ENCODE measurements at regions not wholly inside any gene's neighbourhood (a gene's known extent, or its start where the extent isn't known, plus 50 kb on each side); places are given as distances from the start of the nearest gene placed in this dataset.

DNA sequence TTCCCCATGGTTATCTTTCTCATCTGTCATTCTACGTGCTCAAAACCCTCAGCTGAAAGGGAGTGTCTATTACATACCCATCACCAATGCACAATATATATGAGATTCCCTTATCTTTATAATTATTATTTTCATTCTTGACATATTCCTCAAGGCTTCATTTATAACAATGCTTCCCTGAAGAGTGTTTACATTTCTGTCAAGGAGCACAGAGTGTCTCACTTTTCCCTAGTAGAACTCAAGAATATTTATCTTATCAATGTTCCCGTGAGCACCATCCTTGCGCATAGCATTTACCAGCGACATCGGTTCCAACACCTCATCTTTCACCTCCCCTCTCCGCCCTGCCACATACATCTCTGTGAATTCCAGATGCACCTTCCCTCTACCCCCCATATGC is 250.6 kb downstream of the PLA2G4A start:
- DNase-seq (ENCODE audit: low read depth, low spot score): no peak

DNA sequence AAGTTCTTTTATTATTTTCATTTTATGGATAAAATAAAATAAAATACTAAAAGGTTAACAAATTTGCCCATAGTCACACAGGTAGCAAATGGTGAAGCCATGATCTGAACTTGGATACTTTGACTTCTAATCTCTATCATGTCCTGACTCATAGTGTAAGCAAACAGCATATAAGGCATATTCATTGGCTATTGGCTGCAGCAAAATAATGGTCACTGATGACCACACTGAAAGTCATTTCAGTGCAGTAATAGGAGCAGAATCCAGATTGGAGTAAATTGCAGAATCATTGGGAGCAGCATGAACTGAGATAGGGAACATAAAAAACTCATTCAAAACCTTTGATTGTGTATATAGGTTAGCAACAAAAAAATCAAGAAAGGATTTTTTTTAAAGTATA is 262.9 kb downstream of the PLA2G4A start:
- no peak for DNase-seq (ENCODE audit: low read depth, low spot score)

GRCh38 chr1:187092104-187092503 is 263.4 kb downstream of the PLA2G4A start:
- no peak for DNase-seq (ENCODE audit: low read depth, low spot score)

DNA sequence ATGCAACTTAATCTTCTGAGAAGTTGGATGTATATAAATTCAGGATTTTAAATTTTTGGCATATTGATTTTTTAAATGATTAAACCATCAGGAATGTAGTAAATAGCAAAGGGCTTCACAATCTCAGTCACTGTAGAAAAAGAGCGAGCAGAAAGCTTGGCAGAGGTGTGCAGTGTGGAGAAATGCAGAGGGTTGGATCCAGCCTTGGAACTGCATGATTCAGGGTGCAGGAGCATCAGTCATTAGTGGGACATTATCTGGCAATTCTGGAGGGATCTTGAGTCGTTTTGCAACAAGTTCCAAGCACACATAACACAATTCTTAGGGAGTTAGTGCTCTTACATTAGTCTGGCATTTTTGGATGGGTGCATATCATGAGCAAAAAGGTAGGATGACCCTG is 267.9 kb downstream of the PLA2G4A start:
- no peak for DNase-seq (ENCODE audit: low read depth, low spot score)

DNA sequence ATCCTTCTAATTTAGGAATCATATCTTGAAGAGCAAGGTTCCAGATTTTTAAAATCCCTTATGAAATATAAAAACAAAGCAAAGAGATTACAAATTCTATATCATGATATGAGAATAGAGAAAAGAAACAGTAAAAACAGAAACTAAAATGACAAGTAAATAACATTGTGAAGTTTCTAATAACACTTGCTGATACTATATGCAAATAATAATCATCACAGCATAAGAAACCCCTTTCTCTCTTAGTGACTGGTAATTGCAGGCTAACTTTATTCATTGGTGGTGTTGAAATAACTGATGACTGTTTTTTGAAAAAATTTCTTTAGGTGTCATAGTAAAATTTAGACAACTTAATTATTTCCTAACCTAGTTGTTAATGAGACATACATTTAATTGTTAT is 281.6 kb downstream of the PLA2G4A start:
- no peak for DNase-seq (ENCODE audit: low read depth, low spot score)

DNA sequence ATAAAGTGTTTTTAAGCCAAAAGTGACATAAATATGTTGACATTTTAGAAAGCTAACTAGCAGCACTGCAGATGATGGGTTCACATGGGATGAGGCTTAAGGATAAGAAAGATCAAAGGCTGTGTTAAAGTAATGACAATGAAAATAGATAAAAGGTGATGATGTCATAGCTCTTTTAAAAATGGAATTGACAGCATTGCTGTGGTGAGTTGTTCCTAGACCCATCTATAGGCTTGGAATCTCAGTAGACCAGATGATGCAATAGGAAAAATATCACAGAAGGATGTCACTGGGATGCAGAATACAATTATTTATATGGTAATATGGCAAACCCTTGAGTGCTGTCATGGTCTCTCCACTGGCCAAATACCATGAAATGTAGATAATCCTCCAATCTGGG is 286.0 kb downstream of the PLA2G4A start:
- DNase-seq (ENCODE audit: low read depth, low spot score): no peak

GRCh38 chr1:187121661-187122060 is 292.9 kb downstream of the PLA2G4A start:
- no peak for DNase-seq (ENCODE audit: low read depth, low spot score)

GRCh38 chr1:187122566-187122965 is 293.8 kb downstream of the PLA2G4A start:
- DNase-seq (ENCODE audit: low read depth, low spot score): no peak

- DNase-seq (ENCODE audit: low read depth, low spot score): no peak
Observed at GRCh38 chr1:187129132-187129531, 300.4 kb downstream of the PLA2G4A start.

DNA sequence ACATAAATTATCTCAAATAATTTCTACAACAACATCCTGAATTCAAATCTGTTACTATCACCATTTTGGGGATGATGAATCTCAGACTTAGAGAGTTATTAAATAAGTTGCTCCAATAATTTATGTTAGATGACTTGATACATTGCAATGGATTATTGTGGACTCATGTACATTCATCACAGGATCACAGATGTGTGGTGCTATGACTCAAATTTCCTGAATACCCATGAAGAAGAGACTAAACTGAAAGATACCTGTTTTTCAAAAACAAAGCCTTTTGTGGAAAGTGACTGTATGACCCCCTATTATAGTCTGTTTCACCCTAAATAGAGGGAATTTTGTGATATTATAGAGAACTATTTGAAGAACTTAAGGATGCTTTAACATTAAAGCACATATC is 315.0 kb downstream of the PLA2G4A start:
- no peak for DNase-seq (ENCODE audit: low read depth, low spot score)

- no peak for DNase-seq (ENCODE audit: low read depth, low spot score)
Observed at GRCh38 chr1:187146388-187146787, 317.6 kb downstream of the PLA2G4A start.

DNA sequence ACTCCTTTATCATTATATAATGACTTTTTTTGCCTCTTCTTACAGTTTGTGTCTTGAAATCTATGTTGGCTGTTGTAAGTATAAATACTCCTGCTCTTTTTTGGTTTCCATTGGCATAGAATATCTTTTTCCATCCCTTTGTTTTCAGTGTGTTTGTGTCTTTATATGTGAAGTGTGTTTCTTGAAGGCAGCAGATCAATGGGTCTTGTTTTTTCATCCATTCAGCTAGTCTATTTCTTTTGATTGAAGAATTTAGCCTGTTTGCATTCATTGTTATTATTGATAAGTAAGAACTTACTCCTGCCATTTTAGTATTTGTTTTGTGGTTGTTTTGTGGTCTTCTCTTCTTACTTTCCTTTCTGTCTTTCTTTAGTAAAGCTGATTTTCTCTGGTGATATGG is 322.8 kb downstream of the PLA2G4A start:
- DNase-seq (ENCODE audit: low read depth, low spot score): no peak

DNA sequence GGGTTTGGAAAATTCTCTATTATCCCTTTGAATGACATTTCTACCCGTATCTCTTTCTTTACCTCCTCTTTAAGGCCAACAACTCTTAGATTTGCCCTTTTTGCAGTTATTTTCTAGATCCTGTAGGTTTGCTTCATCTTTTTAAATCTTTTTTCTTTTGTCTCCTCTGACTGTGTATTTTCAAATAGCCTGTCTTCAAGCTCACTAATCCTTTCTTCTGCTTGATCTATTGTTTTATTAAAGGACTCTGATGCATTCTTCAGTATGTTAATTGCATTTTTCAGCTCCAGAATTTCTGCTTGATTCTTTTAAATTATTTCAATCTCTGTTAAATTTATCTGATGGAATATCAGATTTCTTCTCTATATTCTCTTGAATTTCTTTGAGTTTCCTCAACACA is 324.3 kb downstream of the PLA2G4A start:
- no peak for DNase-seq (ENCODE audit: low read depth, low spot score)

DNA sequence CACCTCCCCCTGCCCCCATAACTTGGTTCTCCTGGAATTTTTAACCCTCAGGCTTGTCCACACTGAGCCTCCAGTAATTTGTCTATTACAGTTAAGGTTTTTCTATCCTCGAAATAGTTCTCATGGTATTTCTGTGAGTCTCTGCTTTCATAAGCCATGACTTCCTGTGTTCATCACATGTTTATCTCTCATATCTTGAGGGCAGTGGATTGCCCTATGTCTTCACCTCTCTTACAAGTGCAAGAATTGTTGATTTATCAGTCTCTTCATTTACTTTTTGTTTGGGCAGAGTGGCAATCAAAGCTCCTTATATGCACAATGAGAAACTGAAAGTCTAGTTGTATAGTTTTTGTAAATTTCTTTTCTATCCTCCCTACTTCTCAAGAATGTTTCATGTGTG is 328.4 kb downstream of the PLA2G4A start:
- no peak for DNase-seq (ENCODE audit: low read depth, low spot score)

GRCh38 chr1:187157552-187157951 is 328.8 kb downstream of the PLA2G4A start:
- DNase-seq (ENCODE audit: low read depth, low spot score): no peak

DNA sequence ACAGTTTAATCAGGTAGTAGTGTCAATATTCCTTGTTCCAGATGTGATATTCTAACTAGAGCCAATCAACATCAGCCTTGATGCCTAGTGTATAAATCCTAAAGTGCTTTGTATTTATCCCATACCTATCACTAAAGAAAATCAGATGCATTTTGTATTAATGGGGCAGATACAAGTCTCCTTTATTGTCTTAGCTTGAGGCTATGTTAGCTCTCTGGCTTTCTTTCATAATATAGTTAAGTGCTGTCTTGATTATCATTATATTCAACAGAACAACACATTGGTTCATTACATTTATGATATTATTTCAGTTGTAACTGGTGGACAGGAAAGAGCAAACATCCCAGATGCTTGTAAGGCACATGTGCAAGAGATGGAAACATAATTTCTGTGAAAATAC is 338.8 kb downstream of the PLA2G4A start:
- DNase-seq (ENCODE audit: low read depth, low spot score): no peak

GRCh38 chr1:187168297-187168696 is 339.5 kb downstream of the PLA2G4A start:
- DNase-seq (ENCODE audit: low read depth, low spot score): no peak

DNA sequence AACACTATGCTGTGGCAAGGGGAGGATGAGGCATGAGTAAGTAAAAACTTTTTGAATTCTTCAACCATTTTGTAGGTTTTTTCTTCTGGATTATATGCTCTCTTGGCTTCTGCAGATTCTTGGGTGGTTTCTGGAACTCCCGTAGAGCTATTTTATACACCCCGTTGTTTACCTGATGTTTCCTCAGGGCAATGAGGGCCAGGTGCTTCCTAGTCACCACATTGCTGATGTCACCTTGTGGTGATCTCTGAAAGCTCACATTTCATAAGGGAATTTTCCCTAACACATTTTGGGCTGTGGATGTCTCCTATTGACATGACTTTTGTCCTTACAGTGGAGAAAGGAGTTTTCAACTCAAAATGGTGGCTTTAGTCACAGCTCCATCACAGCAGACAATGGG is 356.6 kb downstream of the PLA2G4A start:
- DNase-seq (ENCODE audit: low read depth, low spot score): no peak

DNA sequence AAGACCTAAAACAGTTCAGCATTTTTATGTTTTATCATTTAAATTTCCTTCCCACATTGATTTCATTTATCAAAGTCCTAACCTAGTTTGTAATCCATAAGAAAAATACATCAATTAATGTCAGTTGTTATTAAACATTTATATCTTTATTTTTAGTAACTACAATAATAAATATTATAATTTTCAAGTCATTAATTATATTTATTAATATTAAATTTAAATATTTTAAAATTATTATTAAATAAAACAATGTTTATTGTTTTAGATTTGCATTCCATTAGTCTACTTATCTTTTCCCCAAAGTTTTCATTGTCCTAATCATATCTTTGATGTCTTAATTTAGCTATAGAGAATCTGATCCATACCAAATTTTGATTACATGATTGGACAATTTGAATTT is 368.9 kb downstream of the PLA2G4A start:
- DNase-seq (ENCODE audit: low read depth, low spot score): no peak

- DNase-seq (ENCODE audit: low read depth, low spot score): no peak
Observed at GRCh38 chr1:187203257-187203656, 374.5 kb downstream of the PLA2G4A start.

DNA sequence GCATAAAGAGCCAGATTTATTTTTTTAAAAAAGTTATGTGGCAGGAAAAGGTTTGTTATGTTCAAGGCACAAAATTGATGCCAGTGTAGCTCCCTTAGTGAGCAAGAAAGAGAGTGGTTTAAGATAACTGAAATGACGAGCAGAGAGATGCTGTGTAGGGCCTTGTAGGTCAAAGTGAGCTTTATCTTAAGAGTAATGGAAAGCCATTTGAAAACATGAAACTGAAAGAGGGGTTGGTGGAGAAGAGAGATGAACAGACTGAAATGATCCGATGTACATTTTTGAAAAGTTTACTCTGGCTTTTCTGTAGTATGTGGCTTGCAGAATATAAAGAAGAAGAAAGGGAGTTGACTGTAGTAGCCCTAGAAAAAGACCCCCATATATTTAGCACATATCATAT is 383.6 kb downstream of the PLA2G4A start:
- no peak for DNase-seq (ENCODE audit: low read depth, low spot score)

DNA sequence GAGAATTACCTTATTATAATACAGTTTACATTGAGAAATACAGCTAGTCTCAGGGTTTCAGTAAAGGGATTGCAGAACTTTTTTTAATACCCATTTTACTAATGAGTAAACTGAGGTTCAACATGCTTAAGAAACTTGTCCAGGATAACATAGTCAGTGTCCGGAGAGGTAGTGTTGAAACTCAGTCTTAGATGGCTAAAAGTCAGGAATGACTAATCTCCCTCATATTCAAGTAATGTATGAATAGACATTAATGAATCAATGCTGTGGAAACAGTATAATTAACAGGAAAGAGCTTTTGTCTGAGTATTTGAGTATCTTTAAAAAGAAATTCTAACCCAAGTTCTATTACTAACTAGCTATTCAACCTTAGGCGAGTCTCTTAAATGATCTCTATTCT is 397.6 kb downstream of the PLA2G4A start:
- no peak for DNase-seq (ENCODE audit: low read depth, low spot score)

DNA sequence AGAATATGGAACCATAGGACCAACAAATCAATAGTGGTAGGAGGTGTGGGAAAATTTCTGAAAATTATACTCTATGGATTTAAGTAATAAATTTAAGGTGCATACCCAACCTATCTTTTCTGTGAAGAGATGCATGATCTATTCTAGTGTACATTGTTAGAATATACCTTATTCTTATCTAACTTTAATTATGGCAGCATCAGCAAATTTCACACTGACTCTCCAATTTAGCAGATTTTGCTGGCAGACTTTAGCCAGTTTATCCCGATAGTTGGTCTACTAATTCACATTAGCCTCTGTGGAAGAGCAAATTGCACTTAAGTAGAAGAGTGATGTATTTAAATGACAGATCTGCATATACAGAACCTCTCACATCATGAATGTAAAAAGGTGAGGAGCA is 400.0 kb downstream of the PLA2G4A start:
- DNase-seq (ENCODE audit: low read depth, low spot score): no peak

DNA sequence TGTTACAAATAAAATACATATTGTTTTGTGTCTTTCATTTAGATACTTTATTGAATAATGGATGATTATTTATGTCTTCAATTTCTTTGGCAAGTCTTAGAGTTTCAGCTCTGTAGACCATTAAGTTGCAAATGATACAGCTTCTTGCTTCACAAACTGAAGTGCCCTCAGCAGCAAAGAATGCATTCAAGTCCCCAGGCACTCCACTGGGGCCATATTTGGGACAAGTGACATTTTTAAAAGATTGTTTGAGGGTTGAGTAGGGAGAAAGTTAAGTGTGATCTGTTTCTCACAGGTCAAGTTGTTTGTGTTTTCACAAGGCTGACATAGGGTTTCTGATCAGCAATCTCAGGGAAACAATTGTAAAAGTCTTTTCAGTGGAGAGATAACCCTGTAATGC is 400.7 kb downstream of the PLA2G4A start:
- no peak for DNase-seq (ENCODE audit: low read depth, low spot score)

- DNase-seq (ENCODE audit: low read depth, low spot score): no peak
Observed at GRCh38 chr1:187234706-187235105, 406.0 kb downstream of the PLA2G4A start.

Measured in pulmonary artery endothelial cell (primary cell).